HepG2 (cell line): ENCODE measurements at regions not wholly inside any gene's neighbourhood (a gene's known extent, or its start where the extent isn't known, plus 50 kb on each side); places are given as distances from the start of the nearest gene placed in this dataset.

Experiments used
- DNMT3B ChIP-seq: conservative IDR thresholded peaks from 2 replicates; pipeline ENCODE4 v1.6.1; 2016; ENCODE audit warnings: missing biosample characterization, control low read depth
- EHMT2 ChIP-seq: fragments of 200-600 bp; sonication (generic); IDR thresholded peaks from 2 replicates; pipeline ENCODE4 v1.7.0; 2017; ENCODE audit warnings: antibody characterized with exemption, low read depth, low read length, borderline replicate concordance
- ETV6 ChIP-seq: sonication (generic); formaldehyde crosslinking; conservative IDR thresholded peaks from 2 replicates; pipeline ENCODE4 v1.4.0; 2020; ENCODE audit warnings: missing genetic modification reagents
- EZH2 ChIP-seq: conservative IDR thresholded peaks from 2 replicates; pipeline ENCODE4 v1.6.1; 2012; ENCODE audit warnings: mild to moderate bottlenecking, low read depth, low read length, moderate library complexity
- HIVEP1 ChIP-seq: sonication (generic); formaldehyde crosslinking; IDR thresholded peaks from 2 replicates; pipeline ENCODE4 v1.4.0; 2020; ENCODE audit warnings: mild to moderate bottlenecking, missing genetic modification reagents
- KAT8 ChIP-seq: IDR thresholded peaks from 2 replicates; pipeline ENCODE4 v1.6.1; 2016; ENCODE audit warnings: missing genetic modification reagents, missing compliant biosample characterization
- MATR3 ChIP-seq: sonication (generic); formaldehyde crosslinking; IDR thresholded peaks from 2 replicates; pipeline ENCODE4 v1.4.0; 2020; ENCODE audit warnings: missing genetic modification reagents
- NFIC ChIP-seq: IDR thresholded peaks from 2 replicates; pipeline ENCODE4 v1.6.1; 2012; ENCODE audit warnings: mild to moderate bottlenecking, low read length, inconsistent platforms
- PTBP1 ChIP-seq: fragments of 200-400 bp; formaldehyde crosslinking; IDR thresholded peaks from 2 replicates; pipeline ENCODE4 v1.6.1; 2018; ENCODE audit warnings: low read length, low read depth; ENCODE audit not compliant: poor library complexity, severe bottlenecking
- RXRA ChIP-seq: sonication (generic); formaldehyde crosslinking; IDR thresholded peaks from 2 replicates; pipeline ENCODE4 v1.5.1; 2020; ENCODE audit warnings: missing genetic modification reagents
- SAP130 ChIP-seq: IDR thresholded peaks from 2 replicates; pipeline ENCODE4 v1.6.1; 2016; ENCODE audit warnings: low read depth
- ZBTB7B ChIP-seq: sonication (generic); formaldehyde crosslinking; IDR thresholded peaks from 2 replicates; pipeline ENCODE4 v1.4.0; 2020; ENCODE audit warnings: missing genetic modification reagents
- ZGPAT ChIP-seq: IDR thresholded peaks from 2 replicates; pipeline ENCODE4 v1.6.1; 2016; ENCODE audit warnings: mild to moderate bottlenecking
- ZNF205 ChIP-seq: IDR thresholded peaks from 2 replicates; pipeline ENCODE4 v1.6.1; 2018; ENCODE audit warnings: missing biosample characterization, missing genetic modification reagents
- ZNF230 ChIP-seq: sonication (generic); formaldehyde crosslinking; IDR thresholded peaks from 2 replicates; pipeline ENCODE4 v1.4.0; 2020; ENCODE audit warnings: mild to moderate bottlenecking, missing genetic modification reagents
- ZNF251 ChIP-seq: sonication (generic); formaldehyde crosslinking; IDR thresholded peaks from 2 replicates; pipeline ENCODE4 v1.9.0; 2021; ENCODE audit warnings: mild to moderate bottlenecking, missing genetic modification reagents
- ZNF550 ChIP-seq: sonication (generic); formaldehyde crosslinking; IDR thresholded peaks from 2 replicates; pipeline ENCODE4 v1.4.0; 2020; ENCODE audit warnings: mild to moderate bottlenecking, missing genetic modification reagents, borderline replicate concordance
- ZNF569 ChIP-seq: sonication (generic); formaldehyde crosslinking; IDR thresholded peaks from 2 replicates; pipeline ENCODE4 v1.5.0; 2020; ENCODE audit warnings: mild to moderate bottlenecking, missing genetic modification reagents, moderate library complexity, borderline replicate concordance
- ZNF788 ChIP-seq: sonication (generic); formaldehyde crosslinking; IDR thresholded peaks from 2 replicates; pipeline ENCODE4 v1.5.0; 2020; ENCODE audit warnings: mild to moderate bottlenecking, missing genetic modification reagents, borderline replicate concordance
- ZNF839 ChIP-seq: sonication (generic); formaldehyde crosslinking; IDR thresholded peaks from 2 replicates; pipeline ENCODE4 v1.4.0; 2020; ENCODE audit warnings: missing genetic modification reagents, mild to moderate bottlenecking, borderline replicate concordance
- TF ChIP-seq, protein P1 (sequence below): sonication (generic); formaldehyde crosslinking; IDR thresholded peaks from 2 replicates; pipeline ENCODE4 v1.8.0; 2022; ENCODE audit warnings: missing genetic modification reagents, mild to moderate bottlenecking, borderline replicate concordance
- TF ChIP-seq, protein P2 (sequence below): IDR thresholded peaks from 2 replicates; pipeline ENCODE4 v1.6.1; 2018; ENCODE audit warnings: missing genetic modification reagents, mild to moderate bottlenecking, missing compliant biosample characterization

GRCh38 chrX:39953879-39954278, 143.9 kb downstream of the BCOR start (continued):
- TF ChIP-seq ZNF788 (CRISPR knock-in tag) (peak; percentile 47; the same call in 1 of the 2 replicates), ZBTB7B (CRISPR knock-in tag) (no peak), ZNF569 (CRISPR knock-in tag) (no peak), RXRA (CRISPR knock-in tag) (peak; percentile 96), ZGPAT (CRISPR knock-in tag) (peak; percentile 56; the same call in 1 of the 2 replicates), NFIC (no peak), ZNF205 (CRISPR knock-in tag) (no peak), KAT8 (CRISPR knock-in tag) (no peak), EHMT2 (no peak), ETV6 (no peak), PTBP1 (no peak), EZH2 (no peak), DNMT3B (CRISPR knock-in tag) (no peak), ZNF550 (no peak), ZNF230 (CRISPR knock-in tag) (no peak), ZNF251 (CRISPR knock-in tag) (no peak), SAP130 (CRISPR knock-in tag) (peak; percentile 81), ZNF839 (no peak), HIVEP1 (no peak), MATR3 (no peak)
- TF ChIP-seq, protein P1, sequence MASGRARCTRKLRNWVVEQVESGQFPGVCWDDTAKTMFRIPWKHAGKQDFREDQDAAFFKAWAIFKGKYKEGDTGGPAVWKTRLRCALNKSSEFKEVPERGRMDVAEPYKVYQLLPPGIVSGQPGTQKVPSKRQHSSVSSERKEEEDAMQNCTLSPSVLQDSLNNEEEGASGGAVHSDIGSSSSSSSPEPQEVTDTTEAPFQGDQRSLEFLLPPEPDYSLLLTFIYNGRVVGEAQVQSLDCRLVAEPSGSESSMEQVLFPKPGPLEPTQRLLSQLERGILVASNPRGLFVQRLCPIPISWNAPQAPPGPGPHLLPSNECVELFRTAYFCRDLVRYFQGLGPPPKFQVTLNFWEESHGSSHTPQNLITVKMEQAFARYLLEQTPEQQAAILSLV (CRISPR knock-in tag) = no peak
- TF ChIP-seq, protein P2, sequence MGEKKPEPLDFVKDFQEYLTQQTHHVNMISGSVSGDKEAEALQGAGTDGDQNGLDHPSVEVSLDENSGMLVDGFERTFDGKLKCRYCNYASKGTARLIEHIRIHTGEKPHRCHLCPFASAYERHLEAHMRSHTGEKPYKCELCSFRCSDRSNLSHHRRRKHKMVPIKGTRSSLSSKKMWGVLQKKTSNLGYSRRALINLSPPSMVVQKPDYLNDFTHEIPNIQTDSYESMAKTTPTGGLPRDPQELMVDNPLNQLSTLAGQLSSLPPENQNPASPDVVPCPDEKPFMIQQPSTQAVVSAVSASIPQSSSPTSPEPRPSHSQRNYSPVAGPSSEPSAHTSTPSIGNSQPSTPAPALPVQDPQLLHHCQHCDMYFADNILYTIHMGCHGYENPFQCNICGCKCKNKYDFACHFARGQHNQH = peak; percentile 45; the same call in 1 of the 2 replicates
